HCT116 (cell line): ENCODE measurements at regions not wholly inside any gene's neighbourhood (a gene's known extent, or its start where the extent isn't known, plus 50 kb on each side); places are given as distances from the start of the nearest gene placed in this dataset.

Experiments
- ATAC-seq: fragments of 200-7000 bp; cut with Tn5 transposase; 2 replicates; pipeline ENCODE4 v1.9.1; 2020; ENCODE audit warnings: mild to moderate bottlenecking, moderate library complexity
- BruUV-seq: library from RNA; stranded (reverse); fragments of 400-500 nt; replicated peaks from 2 replicates; lab custom pipeline; 2021; lab: Mats Ljungman, UMichigan
- CTCF ChIA-PET: fragments of 300-600 bp; sonication (Branson Sonifier 250); formaldehyde crosslinking; loops from one replicate; lab custom pipeline; 2021; ENCODE audit warnings: antibody characterized with exemption; lab: Charles Lee
- POLR2A ChIA-PET: fragments of 300-600, 350-600 bp; sonication (Branson Sonifier 250); formaldehyde crosslinking; loops from one replicate; lab custom pipeline; 2021; ENCODE audit warnings: antibody characterized with exemption; lab: Charles Lee
- RAD21 ChIA-PET, 2 experiments: fragments of 300-600 bp; sonication (Branson Sonifier 250); formaldehyde crosslinking; loops; one replicate each; lab custom pipeline; 2023; ENCODE audit warnings: low total read pairs in 2 of 2; ENCODE audit not compliant: uncharacterized antibody in 2 of 2, unreplicated experiment in 2 of 2, low non-redundant PET in 1 of 2; lab: Charles Lee
- DNase-seq: peaks from one replicate; pipeline ENCODE4 v3.0.0-alpha.2; 2010; ENCODE audit warnings: low read depth, low spot score
- H2AFZ ChIP-seq: fragments of 200-600 bp; shearing (Covaris generic), sonication (generic); 2 replicates; pipeline ENCODE4 v1.6.1; 2017; ENCODE audit warnings: low read depth, mixed run types, mixed read lengths, antibody characterized with exemption, low read length; ENCODE audit not compliant: poor library complexity, severe bottlenecking
- H3K27ac ChIP-seq: 2 replicates; pipeline ENCODE4 v1.5.1; 2012; ENCODE audit warnings: low read depth, low read length
- H3K27me3 ChIP-seq: fragments of 200-600 bp; sonication (generic); 2 replicates; pipeline ENCODE4 v1.6.1; 2016; ENCODE audit warnings: mixed run types, low read length, mixed read lengths; ENCODE audit not compliant: insufficient read depth
- H3K36me3 ChIP-seq, 2 experiments: fragments of 200-500 bp in 1 of 2; fragments of 200-600 bp in 1 of 2; sonication (Bioruptor generic) in 1 of 2; sonication (generic) in 1 of 2; 2 replicates each; pipeline versions ENCODE4 v1.5.1 to v1.6.1; 2014 to 2016; ENCODE audit warnings: low read length in 2 of 2, inconsistent platforms in 1 of 2, mixed read lengths in 1 of 2, mixed run types in 1 of 2; ENCODE audit not compliant: insufficient read depth in 2 of 2, control insufficient read depth in 1 of 2
- H3K4me1 ChIP-seq, 2 experiments: fragments of 200-600 bp in 1 of 2; sonication (generic) in 1 of 2; 2 replicates each; pipeline versions ENCODE4 v1.5.1 to v1.6.1; 2012 to 2017; ENCODE audit warnings: low read length in 2 of 2, inconsistent platforms in 1 of 2, mild to moderate bottlenecking in 1 of 2, mixed read lengths in 1 of 2, mixed run types in 1 of 2, moderate library complexity in 1 of 2; ENCODE audit not compliant: insufficient read depth in 2 of 2, control insufficient read depth in 1 of 2
- H3K4me2 ChIP-seq: fragments of 200-600 bp; sonication (generic); 2 replicates; pipeline ENCODE4 v1.6.1; 2017; ENCODE audit warnings: mixed run types, low read length, mixed read lengths
- H3K4me3 ChIP-seq, 2 experiments: fragments of 200-600 bp in 1 of 2; sonication (generic) in 1 of 2; replicated peaks in 1 of 2; 2 replicates each; pipeline ENCODE4 v1.5.1; 2011 to 2016; ENCODE audit warnings: low read length in 2 of 2, control low read depth in 1 of 2, low read depth in 1 of 2, mild to moderate bottlenecking in 1 of 2, mixed read lengths in 1 of 2, mixed run types in 1 of 2
- H3K79me2 ChIP-seq: fragments of 200-600 bp; sonication (generic); 2 replicates; pipeline ENCODE4 v1.6.1; 2017; ENCODE audit warnings: mild to moderate bottlenecking, mixed run types, low read length, moderate library complexity, mixed read lengths; ENCODE audit not compliant: insufficient read depth
- H3K9ac ChIP-seq: fragments of 200-600 bp; sonication (generic); 2 replicates; pipeline ENCODE4 v1.6.1; 2016; ENCODE audit warnings: low read length, mixed read lengths
- H3K9me2 ChIP-seq: fragments of 200-600 bp; sonication (generic), shearing (Covaris generic); 2 replicates; pipeline ENCODE4 v1.6.1; 2017; ENCODE audit warnings: mixed run types, mild to moderate bottlenecking, moderate library complexity; ENCODE audit not compliant: insufficient read depth
- H3K9me3 ChIP-seq, 2 experiments: fragments of 200-500 bp in 1 of 2; fragments of 200-600 bp in 1 of 2; sonication (Bioruptor generic) in 1 of 2; sonication (generic) in 1 of 2; 2 replicates each; pipeline ENCODE4 v1.6.1; 2014 to 2017; ENCODE audit warnings: low read length in 2 of 2, mixed read lengths in 2 of 2, inconsistent platforms in 1 of 2, low read depth in 1 of 2, mild to moderate bottlenecking in 1 of 2, mixed run types in 1 of 2, moderate library complexity in 1 of 2; ENCODE audit not compliant: control insufficient read depth in 1 of 2, insufficient read depth in 1 of 2
- H4K20me1 ChIP-seq: fragments of 200-600 bp; sonication (generic), shearing (Covaris generic); 2 replicates; pipeline ENCODE4 v1.6.1; 2017; ENCODE audit warnings: mixed run types, mild to moderate bottlenecking, moderate library complexity; ENCODE audit not compliant: insufficient read depth
- CBX3 ChIP-seq: IDR thresholded peaks from 2 replicates; pipeline ENCODE4 v1.6.1; 2012; ENCODE audit warnings: low read depth
- CEBPB ChIP-seq: IDR thresholded peaks from 2 replicates; pipeline ENCODE4 v1.6.1; 2012; ENCODE audit warnings: low read depth
- CTCF ChIP-seq, 3 experiments: fragments of 200-600 bp in 1 of 3; sonication (generic) in 1 of 3; IDR thresholded peaks in 2 of 3; conservative IDR thresholded peaks in 1 of 3; 2 replicates each; pipeline ENCODE4 v1.5.1; 2012 to 2017; ENCODE audit warnings: low read depth in 2 of 3, low read length in 2 of 3, antibody characterized with exemption in 1 of 3, borderline replicate concordance in 1 of 3, control low read depth in 1 of 3, mild to moderate bottlenecking in 1 of 3, mixed read lengths in 1 of 3, mixed run types in 1 of 3, moderate library complexity in 1 of 3; ENCODE audit not compliant: insufficient read depth in 1 of 3
- ELF1 ChIP-seq: IDR thresholded peaks from 2 replicates; pipeline ENCODE4 v1.6.1; 2012; ENCODE audit warnings: low read depth, borderline replicate concordance
- EZH2 ChIP-seq: fragments of 200-600 bp; sonication (generic); IDR thresholded peaks from 2 replicates; pipeline ENCODE4 v1.6.1; 2017; ENCODE audit warnings: antibody characterized with exemption, mixed run types
- EZH2phosphoT487 ChIP-seq: fragments of 200-600 bp; IDR thresholded peaks from 2 replicates; pipeline ENCODE4 v1.6.1; 2018; ENCODE audit warnings: antibody characterized with exemption, borderline replicate concordance
- FOSL1 ChIP-seq: IDR thresholded peaks from 2 replicates; pipeline ENCODE4 v1.6.1; 2012; ENCODE audit warnings: low read depth
- MAX ChIP-seq: IDR thresholded peaks from 2 replicates; pipeline ENCODE4 v1.6.1; 2012
- POLR2A ChIP-seq: IDR thresholded peaks from 2 replicates; pipeline ENCODE4 v1.7.0; 2011; ENCODE audit warnings: borderline replicate concordance; ENCODE audit not compliant: insufficient read depth, insufficient read length; ENCODE audit errors: extremely low read depth
- POLR2AphosphoS5 ChIP-seq: IDR thresholded peaks from 2 replicates; pipeline ENCODE4 v1.6.1; 2011; ENCODE audit warnings: mild to moderate bottlenecking, low read depth, low read length, moderate library complexity
- SRF ChIP-seq: IDR thresholded peaks from 2 replicates; pipeline ENCODE4 v1.6.1; 2012; ENCODE audit warnings: low read depth
- ZBTB33 ChIP-seq: IDR thresholded peaks from 2 replicates; pipeline ENCODE4 v1.6.1; 2011; ENCODE audit warnings: mild to moderate bottlenecking, low read length, moderate library complexity; ENCODE audit not compliant: insufficient replicate concordance; ENCODE audit errors: extremely low read depth
- ZFX ChIP-seq: fragments of 450-650 bp; IDR thresholded peaks from 2 replicates; pipeline ENCODE4 v1.6.1; 2017
- ZNF274 ChIP-seq: fragments of 200-500 bp; sonication (Bioruptor generic); IDR thresholded peaks from 2 replicates; pipeline ENCODE4 v1.6.1; 2014; ENCODE audit warnings: mild to moderate bottlenecking, low read depth, low read length, inconsistent platforms
- intact Hi-C: fragments of 100-400 bp; cut with micrococcal nuclease; formaldehyde crosslinking; loops from 2 replicates; pipeline ENCODE4 v1.10.0; 2022

- intact Hi-C loops = no loop called here
- ChIA-PET POLR2A (no interaction called here), CTCF (no interaction called here)
These were observed 801.3 kb downstream of the EPHA3 start for GRCh38 chr3:89908711-89909213.

More at GRCh38 chr3:89908711-89909213, 801.3 kb downstream of the EPHA3 start:
- no peak for TF ChIP-seq CBX3
- TF ChIP-seq FOSL1 = no peak
- no peak for TF ChIP-seq ZBTB33
- TF ChIP-seq CEBPB = no peak
- TF ChIP-seq EZH2phosphoT487 = no peak
- no peak for TF ChIP-seq POLR2AphosphoS5
- TF ChIP-seq ZNF274 = no peak
- no peak for TF ChIP-seq POLR2A
- no peak for TF ChIP-seq MAX
- TF ChIP-seq SRF = no peak
- TF ChIP-seq CTCF (IDR thresholded peaks at IDR 0.05 in 2 of 3, conservative IDR thresholded peaks at IDR 0.05 in 1 of 3; ENCODE audit: borderline replicate concordance in 1 of 3, insufficient read depth in 1 of 3, low read depth in 2 of 3, low read length in 2 of 3) = no peak
- no peak for TF ChIP-seq ELF1
- no peak for TF ChIP-seq ZFX
- no peak for TF ChIP-seq EZH2
- no peak overlapping the region for H2AFZ ChIP-seq
- H3K9me2 ChIP-seq = no peaks in the 10 kb centered on the region
- DNase-seq (no peak), ATAC-seq (no peak)
- H3K4me1 ChIP-seq = no peaks in the 10 kb centered on the region
- H3K4me3 ChIP-seq = no peak overlapping the region
- H4K20me1 ChIP-seq = no peaks in the 10 kb centered on the region
- no peak overlapping the region for H3K4me2 ChIP-seq
- H3K27me3 ChIP-seq = no peaks in the 10 kb centered on the region
- RAD21 ChIA-PET = no interaction called here
- no TSS peak for BruUV-seq
- no peak overlapping the region for H3K9ac ChIP-seq
- H3K79me2 ChIP-seq = no peaks in the 10 kb centered on the region
- peaks cover 16 to 19% of the 10 kb centered on the region in 2 experiments; a peak in 2 of 4 replicates for H3K9me3 ChIP-seq
- H3K36me3 ChIP-seq = no peaks in the 10 kb centered on the region
- no peak overlapping the region for H3K27ac ChIP-seq
